Activated T-cell treated with anti-CD3 and anti-CD28 coated beads, Interleukin-2, amount 50 U/mL, for 48 hours (primary cell): ENCODE measurements at regions not wholly inside any gene's neighbourhood (a gene's known extent, or its start where the extent isn't known, plus 50 kb on each side); places are given as distances from the start of the nearest gene placed in this dataset.
"Not testable (repeated sequence)": the region's sequence is repeated elsewhere in the genome, so short reads cannot be mapped to it uniquely, and the experiment has no call there.

Experiments
- DNase-seq, 2 experiments: peaks; one replicate each; pipeline ENCODE4 v3.0.0-alpha.2; 2020

- DNase-seq = no peak
These were observed 591.1 kb downstream of the GBE1 start for GRCh38 chr3:81170298-81170697.

- no peak for DNase-seq
These were observed 596.6 kb downstream of the GBE1 start for GRCh38 chr3:81164806-81165205.

GRCh38 chr3:81161851-81162250 is 599.6 kb downstream of the GBE1 start:
- DNase-seq = no peak

- no peak for DNase-seq
These were observed 600.3 kb downstream of the GBE1 start for GRCh38 chr3:81161100-81161499.

- no peak for DNase-seq
These were observed 606.8 kb downstream of the GBE1 start for GRCh38 chr3:81154611-81155143.

- no peak for DNase-seq
These were observed 609.3 kb downstream of the GBE1 start for GRCh38 chr3:81152156-81152555.

- DNase-seq = no peak
These were observed 628.5 kb downstream of the GBE1 start for GRCh38 chr3:81132995-81133394.

- no peak for DNase-seq
These were observed 655.5 kb downstream of the GBE1 start for GRCh38 chr3:81105789-81106488.

- no peak for DNase-seq
These were observed 656.2 kb downstream of the GBE1 start for GRCh38 chr3:81105206-81105605.

- no peak for DNase-seq
These were observed 663.6 kb downstream of the GBE1 start for GRCh38 chr3:81097889-81098288.

- no peak for DNase-seq
These were observed 665.5 kb downstream of the GBE1 start for GRCh38 chr3:81095956-81096355.

GRCh38 chr3:81094986-81095385 is 666.5 kb downstream of the GBE1 start:
- DNase-seq = no peak

- no peak for DNase-seq
These were observed 673.8 kb downstream of the GBE1 start for GRCh38 chr3:81087607-81088006.

GRCh38 chr3:81086348-81086747 is 675.1 kb downstream of the GBE1 start:
- DNase-seq = no peak

- no peak for DNase-seq
These were observed 680.8 kb downstream of the GBE1 start for GRCh38 chr3:81080608-81081007.

- DNase-seq = no peak
These were observed 688.9 kb downstream of the GBE1 start for GRCh38 chr3:81072591-81072990.

GRCh38 chr3:81068546-81068945 is 692.9 kb downstream of the GBE1 start:
- DNase-seq = no peak

GRCh38 chr3:81063896-81064295 is 697.5 kb downstream of the GBE1 start:
- no peak for DNase-seq

GRCh38 chr3:81051133-81051532 is 710.3 kb downstream of the GBE1 start:
- DNase-seq = not testable (repeated sequence)

GRCh38 chr3:81048058-81048665 is 713.3 kb downstream of the GBE1 start:
- DNase-seq = no peak

- no peak for DNase-seq
These were observed 715.5 kb downstream of the GBE1 start for GRCh38 chr3:81045976-81046375.

- no peak for DNase-seq
These were observed 716.2 kb downstream of the GBE1 start for GRCh38 chr3:81045246-81045645.

- no peak for DNase-seq
These were observed 717.7 kb downstream of the GBE1 start for GRCh38 chr3:81043660-81044199.

GRCh38 chr3:81043009-81043408 is 718.4 kb downstream of the GBE1 start:
- no peak for DNase-seq
